Fibroblast of skin of right quadriceps (primary cell): ENCODE measurements at regions not wholly inside any gene's neighbourhood (a gene's known extent, or its start where the extent isn't known, plus 50 kb on each side); places are given as distances from the start of the nearest gene placed in this dataset.
"Not testable (repeated sequence)": the region's sequence is repeated elsewhere in the genome, so short reads cannot be mapped to it uniquely, and the experiment has no call there.

Experiments
- DNase-seq: peaks from one replicate; pipeline ENCODE4 v3.0.0-alpha.2; 2013

DNA sequence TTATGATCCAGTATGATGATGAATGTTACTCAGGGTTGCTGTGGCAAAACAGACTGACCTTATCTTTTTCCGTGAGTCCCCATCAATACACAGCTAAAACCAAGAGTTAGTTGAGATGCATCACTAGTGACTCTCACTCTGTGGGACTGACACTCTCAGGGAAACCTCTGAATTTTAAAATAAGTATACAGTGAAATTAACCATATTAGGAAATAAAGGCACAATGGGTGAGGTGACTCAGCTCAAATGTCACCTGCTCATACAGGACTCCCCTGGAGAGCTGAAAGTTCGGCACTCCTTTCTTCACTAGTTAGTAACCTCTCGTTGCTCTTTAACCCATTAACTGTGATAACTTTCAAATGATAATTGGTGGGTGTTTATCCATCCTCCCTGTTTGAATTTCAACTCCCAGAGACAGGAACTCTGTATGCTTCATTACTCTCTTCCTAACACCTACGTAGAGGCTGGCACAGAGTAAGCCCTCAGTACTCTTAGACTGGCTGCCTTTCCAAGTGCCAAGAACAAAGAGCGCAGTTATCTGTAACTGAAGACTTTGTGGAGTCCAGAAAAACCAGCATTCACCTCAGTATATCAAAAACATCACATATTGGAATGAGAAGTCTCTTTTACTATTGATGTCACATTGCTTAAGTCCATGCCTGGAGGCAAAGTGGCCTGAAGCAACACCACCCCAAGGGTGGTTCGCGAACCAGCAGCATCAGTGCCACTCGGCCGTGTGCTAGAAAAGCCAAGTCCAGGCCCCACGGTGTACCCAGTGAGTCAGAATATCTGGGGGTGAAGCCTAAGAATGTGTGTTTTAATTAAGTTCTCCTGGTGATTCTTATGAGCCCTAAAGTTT, 91.1 kb downstream of the NIBAN1 start:
- no peak for DNase-seq

DNA sequence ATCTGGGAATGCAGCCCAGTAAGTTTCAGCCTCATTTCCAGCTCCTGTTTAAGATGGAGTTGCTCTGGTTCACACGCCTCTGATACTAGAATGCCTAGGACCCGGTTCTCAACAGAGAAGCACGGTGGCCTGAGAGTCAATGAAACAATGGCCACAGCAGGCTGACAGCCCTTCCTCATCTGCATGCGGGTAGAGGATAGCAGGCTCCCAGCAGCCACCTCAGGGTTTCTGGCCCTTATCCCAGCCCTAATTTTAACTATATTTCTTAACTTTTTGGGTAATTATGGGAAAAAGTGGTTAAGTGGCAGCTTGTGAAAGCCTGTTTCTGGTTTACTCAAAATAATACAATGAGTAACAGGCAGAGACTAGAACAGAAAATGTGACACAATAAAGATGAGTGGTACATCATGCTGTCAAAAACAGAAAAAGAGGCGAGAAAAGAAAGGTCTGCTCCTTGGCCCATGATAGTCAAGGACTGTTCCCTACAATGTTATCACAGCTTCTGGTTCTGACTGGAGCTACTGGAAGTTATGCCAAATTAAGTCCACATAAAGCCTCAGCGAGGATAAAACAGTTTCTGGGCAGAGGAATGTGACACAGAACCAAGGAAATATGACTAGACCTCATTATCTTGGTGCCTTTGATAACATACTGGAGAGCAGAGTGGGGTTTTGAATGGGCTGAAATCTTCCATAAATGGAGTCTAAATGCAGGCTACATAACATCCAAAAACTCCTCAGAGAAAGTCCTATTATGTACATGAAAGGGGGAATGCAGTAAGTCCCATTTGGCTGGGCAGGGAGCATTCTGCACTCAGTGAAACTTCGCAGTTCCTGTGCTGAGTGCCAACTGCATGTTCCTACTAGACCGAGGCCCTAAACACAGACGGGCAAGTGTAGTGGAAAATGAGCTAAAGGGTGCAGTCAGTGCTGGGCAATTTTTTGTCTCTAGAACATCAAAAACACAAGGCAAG, 92.1 kb downstream of the NIBAN1 start:
- peak; percentile 44 for DNase-seq

DNA sequence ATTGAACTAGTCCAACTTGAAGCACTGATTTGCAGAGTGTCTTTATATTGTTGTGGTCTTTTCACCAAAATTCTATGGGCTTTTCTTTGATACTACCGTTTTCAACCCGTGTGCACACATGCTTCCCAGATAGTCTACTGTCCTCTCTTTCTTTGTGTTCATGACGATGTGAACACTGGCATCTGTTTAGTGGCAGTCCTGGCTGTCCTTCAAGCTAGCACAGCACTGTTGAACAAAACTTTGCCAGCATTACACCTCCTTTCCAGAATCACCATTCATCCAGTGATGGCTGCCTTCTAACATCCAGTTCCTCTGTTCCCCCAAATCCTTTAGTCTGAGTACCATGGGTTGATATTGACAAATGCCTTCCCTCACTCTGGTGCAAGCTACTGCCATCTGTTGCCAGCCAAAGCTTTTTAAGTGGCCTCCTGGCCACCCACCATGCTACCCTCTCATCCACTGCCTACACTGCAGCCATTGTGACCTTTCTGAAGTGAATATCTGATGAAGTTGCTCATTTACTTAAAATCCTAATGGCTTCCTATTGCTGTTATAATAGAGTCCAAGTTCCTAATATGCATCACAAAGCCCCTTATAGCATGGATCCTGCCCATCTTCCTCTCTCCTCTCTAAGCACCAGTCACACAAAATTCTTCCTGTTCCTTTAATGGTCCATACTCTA, 94.3 kb downstream of the NIBAN1 start:
- no peak for DNase-seq

DNA sequence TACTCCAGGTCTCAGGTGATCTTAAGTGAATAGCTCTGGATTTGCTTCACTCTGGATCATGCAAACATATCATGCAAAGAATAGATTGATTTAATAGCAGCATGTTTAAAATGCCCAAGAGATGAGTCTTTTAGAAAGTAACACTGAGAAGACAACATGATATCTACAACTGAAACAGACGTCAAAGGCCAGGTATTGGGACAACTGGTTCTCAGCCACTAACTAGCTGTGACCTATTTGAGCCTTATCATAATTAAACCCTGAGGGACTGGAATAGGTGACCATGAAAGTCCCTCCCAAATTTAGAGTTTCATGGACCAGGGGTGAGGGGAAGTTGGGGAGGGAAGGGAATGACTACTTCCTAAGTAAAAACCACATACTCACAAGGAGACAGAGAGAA, 95.7 kb downstream of the NIBAN1 start:
- no peak for DNase-seq

DNA sequence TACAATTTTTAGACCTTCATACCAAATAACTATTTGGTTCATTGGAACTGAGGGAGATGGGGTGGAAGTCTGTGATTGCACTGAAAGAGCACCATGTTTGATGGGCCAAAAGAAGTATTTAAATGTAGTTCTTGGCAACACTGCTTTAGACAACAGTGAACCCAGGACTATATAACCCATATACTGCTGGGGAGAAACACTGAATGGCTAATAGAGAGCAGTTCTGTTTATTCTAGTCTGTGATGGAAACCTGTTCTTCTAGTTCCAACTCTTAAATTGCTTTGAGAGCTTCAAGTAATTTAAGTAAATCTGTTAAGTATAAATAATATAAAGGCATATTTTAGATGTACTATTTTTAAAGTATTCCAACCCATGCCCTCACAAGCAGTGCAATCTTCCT, 96.3 kb downstream of the NIBAN1 start:
- no peak for DNase-seq

DNA sequence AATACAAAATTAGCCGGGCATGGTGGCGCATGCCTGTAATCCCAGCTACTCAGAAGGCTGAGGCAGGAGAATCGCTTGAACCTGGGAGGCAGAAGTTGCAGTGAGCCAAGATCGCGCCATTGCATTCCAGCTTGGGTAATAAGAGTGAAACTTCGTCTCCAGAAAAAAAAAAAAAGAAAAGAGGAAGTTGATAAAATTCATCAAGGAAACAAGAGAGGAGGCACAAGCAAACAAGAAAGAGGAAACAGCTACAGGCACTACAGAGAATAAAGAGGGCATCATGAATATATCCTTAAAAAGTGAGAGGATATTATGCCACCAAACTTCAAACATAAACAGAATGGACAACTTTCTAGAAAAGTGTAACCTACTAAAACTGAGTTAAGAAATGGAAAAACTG, 98.3 kb downstream of the NIBAN1 start:
- not testable (repeated sequence) for DNase-seq

DNA sequence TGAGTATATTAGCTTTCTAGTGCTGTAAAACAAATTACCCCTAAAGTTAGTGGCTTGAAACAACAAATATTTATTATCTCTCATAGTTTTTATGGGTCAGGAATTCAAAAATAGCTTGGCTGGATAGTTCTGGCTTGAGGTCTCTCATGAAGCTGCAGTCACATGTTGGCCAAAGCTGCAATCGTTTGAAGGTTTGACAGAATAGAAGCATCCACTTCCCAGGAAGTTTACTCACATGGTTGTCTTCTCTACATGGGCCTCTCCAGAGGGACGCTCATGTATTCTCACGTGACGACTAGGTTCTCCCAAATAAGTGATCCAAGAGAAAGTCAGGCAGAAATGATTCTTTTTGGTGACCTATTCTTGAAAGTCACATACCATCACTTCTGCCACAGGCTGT, 99.1 kb downstream of the NIBAN1 start:
- DNase-seq = no peak

DNA sequence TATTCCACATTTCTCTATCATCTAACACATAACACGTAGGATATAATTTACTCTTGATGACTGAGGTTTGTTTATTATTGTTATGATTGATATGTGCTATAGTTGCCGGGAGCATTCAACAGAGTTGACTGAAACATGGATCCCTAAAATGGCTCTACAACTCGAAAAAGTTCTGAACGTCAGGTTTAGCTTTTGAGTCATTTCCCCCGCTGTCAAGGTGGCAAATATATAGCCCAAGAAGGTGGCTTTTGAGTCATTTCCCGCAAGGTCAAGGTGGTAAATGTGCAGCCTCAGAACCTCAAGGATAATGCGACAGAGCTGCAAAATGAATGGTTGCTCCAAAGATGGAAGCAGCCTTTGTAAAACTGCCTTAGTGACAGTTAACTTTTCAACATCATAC, 104.0 kb downstream of the NIBAN1 start:
- DNase-seq = no peak

DNA sequence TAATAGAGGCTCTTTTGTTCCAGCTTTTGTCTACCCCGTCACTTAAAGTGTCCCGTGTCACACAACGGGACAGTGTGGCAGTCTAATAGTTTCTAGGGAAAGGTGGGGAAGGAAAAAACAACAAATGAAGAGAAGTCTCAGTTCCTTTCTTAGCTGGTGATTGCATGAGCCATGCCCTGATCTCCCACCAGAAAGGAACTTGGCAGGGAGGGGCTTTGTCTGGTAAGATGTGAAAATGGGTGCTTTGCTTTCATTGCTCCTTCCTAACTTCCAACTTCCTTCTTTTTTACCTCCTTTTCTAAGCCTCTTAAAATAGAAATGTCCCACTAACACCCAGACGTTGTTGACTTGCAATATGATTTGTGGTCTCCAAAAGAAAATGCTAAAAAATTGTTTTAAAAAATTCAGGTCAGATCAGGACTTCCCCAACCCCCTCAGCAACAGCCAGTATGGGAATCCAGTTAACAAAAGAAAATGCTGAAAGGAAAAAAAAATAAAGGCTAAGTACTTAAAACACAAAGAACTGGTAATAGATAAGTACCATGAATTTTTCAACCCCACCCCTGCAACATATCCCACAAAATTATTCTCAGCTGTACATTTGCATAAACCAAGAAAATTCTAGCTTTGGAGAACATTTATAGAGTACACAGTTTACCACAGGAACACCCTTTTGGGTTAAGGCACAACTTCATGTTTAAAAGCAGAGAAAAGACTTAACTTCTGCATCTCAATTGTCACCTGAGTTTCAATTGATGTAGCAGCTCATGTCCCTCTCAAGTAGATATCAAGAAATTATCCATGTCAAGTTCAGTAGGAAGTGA, 106.2 kb downstream of the NIBAN1 start:
- DNase-seq = no peak

DNA sequence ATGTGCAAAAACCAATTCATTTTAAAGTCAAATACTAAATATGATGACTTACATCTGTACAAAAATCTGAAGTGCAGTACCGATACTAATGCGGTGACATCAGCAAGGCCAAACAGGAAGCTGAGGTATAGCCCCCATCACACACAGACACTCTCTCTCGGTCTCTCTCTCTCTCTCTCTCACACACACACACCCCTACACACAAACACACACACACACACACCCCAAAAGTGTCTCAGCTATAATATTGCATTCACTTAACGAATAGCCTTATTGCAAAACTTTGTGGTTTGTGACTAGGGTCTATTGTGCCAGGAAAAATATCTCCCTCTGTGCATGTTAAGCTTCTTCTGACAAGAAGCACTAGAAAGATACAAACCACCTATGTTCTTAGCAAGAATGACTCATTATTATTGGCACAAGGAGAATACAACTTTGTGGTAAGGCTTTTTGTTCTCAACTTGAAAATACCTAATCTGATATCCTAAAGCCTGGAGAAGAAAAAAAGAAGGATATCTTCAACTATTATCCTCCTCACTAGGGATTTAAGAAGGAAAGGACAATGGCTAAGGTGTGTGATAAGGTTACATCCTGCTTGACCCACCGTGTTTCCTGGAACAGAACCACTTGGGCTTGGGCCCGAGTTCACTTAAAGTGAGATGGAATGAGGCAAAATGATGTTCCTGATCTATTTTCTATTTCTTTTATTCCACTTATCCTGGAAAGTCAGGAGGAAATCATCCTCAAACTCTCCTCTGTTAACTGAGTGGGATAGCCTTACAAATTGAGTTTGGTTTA, 107.1 kb downstream of the NIBAN1 start:
- peak; percentile 98 for DNase-seq

DNA sequence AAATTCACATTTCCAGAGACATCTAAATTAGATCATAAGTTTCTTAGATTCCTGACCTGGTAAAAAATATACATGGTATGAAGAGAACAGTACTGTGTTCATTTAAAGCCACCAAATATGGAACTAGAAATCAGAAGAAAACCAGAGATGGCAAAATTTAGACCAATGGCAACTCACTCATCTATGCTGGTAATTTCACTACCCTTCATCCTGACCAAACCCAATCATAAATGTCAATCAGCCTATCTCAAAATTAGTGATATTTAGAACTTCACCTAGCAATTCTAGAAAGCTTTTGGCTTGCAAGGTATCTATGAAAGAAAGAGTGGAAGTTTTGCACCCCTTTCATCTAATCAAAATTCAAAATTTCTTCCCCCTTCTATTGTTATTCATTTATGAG, 107.7 kb downstream of the NIBAN1 start:
- DNase-seq = no peak

DNA sequence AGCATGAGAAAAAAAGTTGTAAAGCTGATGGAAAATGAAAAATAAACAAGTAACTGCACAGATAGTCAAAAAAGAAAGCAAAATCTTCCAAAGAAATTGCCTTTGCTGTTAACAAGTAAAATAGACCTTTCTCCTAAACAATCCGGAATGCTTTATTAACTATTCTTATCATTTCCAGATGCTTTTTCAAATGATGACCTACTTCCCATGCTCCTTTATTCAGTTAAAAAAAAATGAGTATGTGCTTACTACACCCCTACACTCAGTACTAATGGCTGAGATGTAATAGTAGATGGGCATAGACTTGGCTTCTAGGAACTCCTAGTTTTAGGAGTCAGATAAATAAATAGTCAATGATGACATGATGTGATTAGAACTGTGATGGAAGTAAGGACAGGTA, 108.5 kb downstream of the NIBAN1 start:
- no peak for DNase-seq

DNA sequence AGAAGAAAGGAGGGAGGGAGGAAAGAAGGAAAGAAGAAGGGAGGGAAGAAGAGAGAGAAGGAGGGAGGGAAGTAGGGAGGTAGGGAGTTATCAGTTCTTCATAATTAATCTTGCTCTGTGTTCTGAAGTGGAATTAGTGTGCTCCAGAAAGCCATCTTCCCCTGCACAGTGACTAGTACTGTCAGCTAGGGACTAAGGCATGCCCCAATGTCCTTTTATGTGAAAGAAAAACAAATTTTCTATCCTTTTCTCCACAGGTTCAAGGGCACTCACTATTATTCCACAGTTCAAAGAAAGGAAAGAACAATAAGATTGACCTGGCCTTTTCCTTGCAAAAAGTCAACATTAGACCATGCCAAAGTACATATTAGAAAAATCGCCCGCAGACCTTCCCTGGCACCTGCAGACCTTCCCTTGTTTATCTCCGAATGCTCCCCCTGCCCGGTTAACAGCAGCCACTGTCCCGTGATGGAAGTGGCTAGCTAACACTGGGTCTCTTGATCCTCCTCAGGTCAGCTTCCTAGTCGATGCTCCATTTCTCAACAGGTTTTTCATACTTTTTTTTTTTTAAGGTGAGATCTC, 107.2 kb upstream of the EDEM3 start:
- no peak for DNase-seq

DNA sequence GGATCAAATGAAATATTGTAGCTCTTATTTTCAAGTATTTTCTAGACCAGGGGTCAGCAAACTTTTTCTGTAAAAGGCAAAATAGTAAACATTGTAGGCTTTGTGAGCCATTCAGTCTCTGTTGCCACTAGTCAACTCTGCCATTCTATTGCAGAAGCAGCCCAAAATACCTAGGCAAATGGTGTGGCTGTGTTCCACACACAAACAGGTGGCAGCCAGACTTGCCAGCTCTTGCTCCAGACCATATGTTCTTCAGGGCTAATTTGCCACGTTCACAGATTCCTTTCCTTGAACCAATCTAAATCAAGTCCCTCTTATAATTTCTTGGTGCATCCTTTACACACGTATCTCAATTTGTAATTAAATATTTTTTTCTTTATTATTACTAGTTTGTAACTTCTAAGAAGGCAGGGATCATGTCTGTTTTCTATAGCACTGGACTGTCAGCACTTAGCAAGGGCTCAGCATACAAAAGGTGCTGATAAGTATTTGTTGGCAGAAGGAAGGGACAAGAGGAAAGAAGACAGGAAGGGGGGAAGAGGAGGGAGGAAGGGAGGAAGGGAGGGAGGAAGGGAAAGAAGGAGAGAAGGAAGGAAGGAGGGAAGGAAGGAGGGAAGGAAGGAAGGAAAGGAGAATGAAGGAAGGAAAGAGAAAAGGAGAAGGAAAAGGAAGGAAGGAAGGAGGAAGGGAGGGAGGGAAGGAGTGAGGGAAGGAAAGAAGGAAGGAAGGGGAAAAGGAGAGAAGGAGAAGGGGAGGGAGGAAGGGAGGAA, 106.5 kb upstream of the EDEM3 start:
- DNase-seq = no peak

DNA sequence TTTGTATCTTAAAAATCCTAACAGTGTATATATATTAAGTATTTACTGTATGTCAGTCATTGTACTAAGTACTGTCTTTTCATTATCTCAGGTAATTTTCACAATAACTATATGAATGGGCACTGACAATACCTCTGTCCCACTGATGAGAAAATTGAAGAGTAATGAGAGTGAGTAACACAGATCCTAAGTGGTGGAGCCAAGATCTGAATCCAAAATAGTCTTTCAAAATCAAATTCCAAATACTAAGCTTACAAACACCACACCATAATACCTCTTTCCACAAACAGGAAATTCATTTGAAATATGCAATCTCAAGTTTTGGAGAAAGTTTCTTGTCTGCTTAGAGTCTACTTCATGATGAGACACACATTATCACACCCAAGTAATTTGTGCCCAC, 105.9 kb upstream of the EDEM3 start:
- no peak for DNase-seq

DNA sequence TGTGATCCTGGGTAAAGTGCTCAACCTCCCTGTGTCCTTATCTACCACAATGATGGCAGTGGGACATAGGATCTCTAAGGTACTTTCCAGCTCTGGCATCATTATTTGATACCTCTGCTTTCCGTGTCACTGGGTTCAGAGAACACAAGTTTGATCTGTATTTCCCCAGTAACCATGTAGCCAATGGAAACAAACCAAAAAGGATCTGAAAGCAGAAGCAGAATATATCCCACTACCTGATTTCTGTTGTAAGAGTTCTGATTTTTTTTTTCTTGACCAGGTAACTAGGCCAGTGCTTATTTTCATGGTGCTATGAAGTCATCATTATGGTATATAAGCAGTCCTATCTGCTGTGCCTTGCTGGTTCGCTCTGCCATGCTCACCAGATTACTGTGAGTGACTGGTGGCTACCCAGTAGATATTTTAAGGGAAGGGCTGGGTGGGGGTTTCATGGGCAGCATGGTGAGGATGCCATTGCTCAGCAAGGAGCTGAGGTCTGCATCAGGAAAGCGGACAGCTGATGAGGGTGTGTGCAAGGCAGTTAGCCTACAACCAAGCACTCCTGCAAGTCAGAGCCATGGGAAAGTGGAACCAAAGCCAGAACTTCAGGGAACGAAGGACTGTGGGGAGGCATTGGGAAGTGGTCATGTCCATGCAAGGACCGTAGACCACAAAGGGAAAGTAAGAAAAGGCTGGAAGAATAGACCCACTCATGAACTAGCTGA, 104.9 kb upstream of the EDEM3 start:
- no peak for DNase-seq

DNA sequence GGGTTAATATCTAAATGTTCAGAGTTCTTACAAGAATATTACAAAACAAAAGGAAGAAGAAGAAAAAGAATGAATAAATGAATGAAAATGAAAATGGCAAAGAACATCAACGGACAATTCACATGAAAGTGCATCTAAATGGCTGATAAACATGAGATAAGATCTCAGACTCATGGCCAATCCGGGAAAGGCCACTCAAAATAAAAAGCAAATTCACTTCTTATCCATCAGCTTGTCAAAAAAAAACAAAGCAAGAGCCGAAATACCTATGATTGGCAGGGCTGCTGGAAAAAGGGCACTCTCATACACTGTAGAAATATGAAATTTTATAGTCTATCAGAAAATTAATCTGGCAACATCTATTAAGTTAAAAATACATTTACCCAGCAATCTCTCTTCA, 103.6 kb upstream of the EDEM3 start:
- DNase-seq = no peak

DNA sequence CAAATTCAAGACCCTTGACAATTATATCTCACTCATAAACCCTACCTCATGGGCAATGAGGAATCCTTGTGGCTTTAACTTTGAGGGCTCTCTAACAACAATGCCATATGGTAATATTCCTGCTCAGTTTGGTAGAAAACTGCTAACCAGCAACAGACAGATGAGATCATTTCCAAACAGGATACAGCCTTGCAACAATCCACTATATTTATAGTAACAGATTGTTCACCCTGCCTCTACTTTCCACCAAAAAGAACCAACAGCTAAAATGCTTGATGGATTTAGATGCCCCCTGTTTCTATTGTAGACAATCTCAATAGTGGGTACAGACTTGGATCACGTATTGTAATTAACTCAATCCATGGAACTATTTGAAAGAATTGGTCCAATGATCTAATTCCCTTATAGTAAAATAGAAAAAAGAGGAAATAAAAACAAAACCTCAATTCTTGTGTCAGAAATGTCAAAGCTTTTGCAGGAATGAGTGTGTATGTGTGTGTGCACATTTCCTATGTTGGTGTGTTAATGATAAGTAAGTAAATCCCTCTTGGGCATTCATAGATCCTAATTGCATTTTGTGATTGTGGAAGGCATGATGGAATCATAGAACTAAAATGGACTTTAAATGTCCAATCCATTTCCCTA, 100.0 kb upstream of the EDEM3 start:
- DNase-seq = peak; percentile 71

DNA sequence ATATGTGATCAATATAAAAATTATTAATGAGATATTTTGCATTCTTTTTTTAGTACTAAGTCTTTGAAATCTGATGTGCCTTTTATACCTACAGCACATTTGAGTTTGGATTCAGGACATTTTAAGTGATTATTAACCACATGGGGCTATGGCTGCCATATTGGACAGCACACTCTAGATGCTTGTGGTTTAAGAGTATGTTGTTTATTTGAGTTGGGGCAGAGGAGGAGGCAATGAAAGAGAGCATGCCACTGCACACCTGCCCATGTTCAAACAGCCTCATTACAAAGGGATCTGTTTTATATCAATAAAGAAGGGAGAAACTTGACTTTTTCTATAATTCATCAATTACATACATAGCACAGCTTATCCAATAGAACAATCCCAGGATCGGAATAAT, 99.4 kb upstream of the EDEM3 start:
- DNase-seq = no peak
